Stomach (tissue), 8 donors: ENCODE measurements at regions not wholly inside any gene's neighbourhood (a gene's known extent, or its start where the extent isn't known, plus 50 kb on each side); places are given as distances from the start of the nearest gene placed in this dataset.
A peak's percentile ranks its signal among the peaks of the same experiment; 100 is the strongest.

ENCODE experiments used
- DNase-seq, 2 donors: peaks; one replicate each; pipeline versions ENCODE4 v3.0.0 to v3.0.0-alpha.2; 2013 to 2019
- H3K27ac ChIP-seq, 5 donors: fragments of 200-600 bp in 4 of 5; sonication (generic) in 4 of 5; one replicate each; pipeline ENCODE4 v1.5.1; 2013 to 2019; ENCODE audit warnings: mild to moderate bottlenecking in 1 of 5, moderate library complexity in 1 of 5
- H3K27me3 ChIP-seq, 3 donors: fragments of 200-600 bp; sonication (generic); one replicate each; pipeline ENCODE4 v1.5.1; 2017 to 2019; ENCODE audit warnings: mixed run types in 1 of 3
- H3K36me3 ChIP-seq, 4 donors: fragments of 200-600 bp; sonication (generic); 1 replicate in 3 of 4; 2 replicates in 1 of 4; pipeline ENCODE4 v1.5.1; 2016 to 2019
- H3K4me1 ChIP-seq, 4 donors: fragments of 200-600 bp; sonication (generic); one replicate each; pipeline ENCODE4 v1.5.1; 2016 to 2019
- H3K4me3 ChIP-seq, 4 donors: fragments of 200-600 bp; sonication (generic) in 3 of 4; one replicate each; pipeline ENCODE4 v1.5.1; 2016 to 2019; ENCODE audit warnings: mild to moderate bottlenecking in 1 of 4
- H3K9me3 ChIP-seq, 4 donors: fragments of 200-600 bp; sonication (generic); one replicate each; pipeline ENCODE4 v1.5.1; 2016 to 2019
- EP300 ChIP-seq: sonication (generic); formaldehyde crosslinking; IDR thresholded peaks from one replicate; pipeline ENCODE4 v1.6.1; 2017; ENCODE audit warnings: antibody characterized with exemption
- POLR2A ChIP-seq, 4 donors: fragments of 450-650 bp; IDR thresholded peaks; one replicate each; pipeline ENCODE4 v1.6.1; 2016; ENCODE audit warnings: antibody characterized with exemption in 4 of 4, control low read depth in 2 of 4, mild to moderate bottlenecking in 1 of 4, moderate library complexity in 1 of 4
- POLR2AphosphoS5 ChIP-seq, 3 donors: sonication (generic); formaldehyde crosslinking; IDR thresholded peaks; one replicate each; pipeline ENCODE4 v1.6.1; 2016; ENCODE audit warnings: antibody characterized with exemption in 3 of 3
- WGBS, 5 donors: extraction: QIAGEN DNeasy Blood & Tissue Kit in 3 of 5; methylation state at CpG; one replicate each; pipeline versions ENCODE4 v1.1.5 to v1.1.7; 2013 to 2018; 5-methylcytosine and 5-hydroxymethylcytosine counted together
- intact Hi-C: fragments of 100-400 bp; cut with DNase I; formaldehyde crosslinking; loops from one replicate; pipeline ENCODE4 v1.15.1; 2023; ENCODE audit warnings: low total_unique reads
- TF ChIP-seq, protein P1 (sequence below), 7 experiments: fragments of 450-650 bp in 4 of 7; fragments of 200-600 bp in 3 of 7; sonication (generic) in 3 of 7; IDR thresholded peaks; one replicate each; pipeline ENCODE4 v1.5.1; 2016 to 2019; ENCODE audit warnings: antibody characterized with exemption in 7 of 7, control low read depth in 2 of 7, mild to moderate bottlenecking in 1 of 7
- donor health status: healthy with polysubstance abuse.
- donor health status: Bipolar disorder and iron deficiency.
- donor health status: healthy.

DNA sequence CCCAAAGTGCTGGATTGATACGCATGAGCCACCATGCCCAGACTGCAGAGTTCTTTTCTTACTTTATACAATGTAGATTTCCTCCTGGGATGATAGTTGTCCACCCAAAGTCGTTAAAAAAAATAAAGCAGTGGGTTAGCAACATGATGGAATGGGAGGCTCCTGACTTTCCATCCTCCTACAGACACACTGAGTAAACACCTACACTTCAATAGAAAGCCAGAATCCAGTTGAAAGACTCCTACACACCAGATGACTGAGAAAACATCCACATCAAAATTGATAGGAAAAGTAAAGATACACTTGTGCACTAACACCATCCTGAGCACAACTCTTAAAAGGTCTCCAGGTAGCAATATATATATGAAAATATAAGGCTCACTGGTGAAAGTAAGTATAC is 95.0 kb upstream of the TUT7 start:
- Histone ChIP-seq H3K36me3 (no peaks in the 10 kb centered on the region), H3K27me3 (no peaks in the 10 kb centered on the region), H3K27ac (no peak overlapping the region), H3K9me3 (no peaks in the 10 kb centered on the region), H3K4me1 (peaks cover 0 to 4% (median 2%) of the 10 kb centered on the region in 4 donors), H3K4me3 (no peak overlapping the region)
- 74 to 84% (median 79%) methylated on average over 2 of the region's 2 CpGs for WGBS, 5 donors
- intact Hi-C loops: no loop called here
- DNase-seq: no peak
- TF ChIP-seq EP300 (no peak), POLR2A (IDR thresholded peaks at IDR 0.05) (no peak), POLR2AphosphoS5 (IDR thresholded peaks at IDR 0.05) (no peak)
- TF ChIP-seq, protein P1, sequence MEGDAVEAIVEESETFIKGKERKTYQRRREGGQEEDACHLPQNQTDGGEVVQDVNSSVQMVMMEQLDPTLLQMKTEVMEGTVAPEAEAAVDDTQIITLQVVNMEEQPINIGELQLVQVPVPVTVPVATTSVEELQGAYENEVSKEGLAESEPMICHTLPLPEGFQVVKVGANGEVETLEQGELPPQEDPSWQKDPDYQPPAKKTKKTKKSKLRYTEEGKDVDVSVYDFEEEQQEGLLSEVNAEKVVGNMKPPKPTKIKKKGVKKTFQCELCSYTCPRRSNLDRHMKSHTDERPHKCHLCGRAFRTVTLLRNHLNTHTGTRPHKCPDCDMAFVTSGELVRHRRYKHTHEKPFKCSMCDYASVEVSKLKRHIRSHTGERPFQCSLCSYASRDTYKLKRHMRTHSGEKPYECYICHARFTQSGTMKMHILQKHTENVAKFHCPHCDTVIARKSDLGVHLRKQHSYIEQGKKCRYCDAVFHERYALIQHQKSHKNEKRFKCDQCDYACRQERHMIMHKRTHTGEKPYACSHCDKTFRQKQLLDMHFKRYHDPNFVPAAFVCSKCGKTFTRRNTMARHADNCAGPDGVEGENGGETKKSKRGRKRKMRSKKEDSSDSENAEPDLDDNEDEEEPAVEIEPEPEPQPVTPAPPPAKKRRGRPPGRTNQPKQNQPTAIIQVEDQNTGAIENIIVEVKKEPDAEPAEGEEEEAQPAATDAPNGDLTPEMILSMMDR (IDR thresholded peaks at IDR 0.05): no peak

DNA sequence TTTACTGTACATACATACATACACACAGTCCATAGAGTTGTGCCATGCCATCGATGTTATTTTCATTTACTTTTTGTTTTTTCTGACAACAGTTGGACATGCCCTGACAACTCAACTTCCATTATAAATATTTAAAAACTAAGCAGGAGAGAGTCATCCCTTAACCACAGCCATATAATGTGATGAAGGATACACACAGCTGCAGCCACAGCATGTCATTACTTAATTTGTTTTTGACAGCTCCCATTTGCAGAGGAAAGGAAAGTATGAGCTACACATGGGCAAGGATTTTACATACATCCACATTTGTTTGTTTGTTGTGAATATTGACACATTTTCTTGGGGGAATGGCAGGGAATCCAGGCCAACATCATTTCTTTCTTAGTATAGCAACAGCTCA is 91.5 kb upstream of the TUT7 start:
- 68 to 83% (median 75%) methylated on average over 1 of the region's 1 CpG for WGBS, 5 donors
- intact Hi-C loops: no loop called here

DNA sequence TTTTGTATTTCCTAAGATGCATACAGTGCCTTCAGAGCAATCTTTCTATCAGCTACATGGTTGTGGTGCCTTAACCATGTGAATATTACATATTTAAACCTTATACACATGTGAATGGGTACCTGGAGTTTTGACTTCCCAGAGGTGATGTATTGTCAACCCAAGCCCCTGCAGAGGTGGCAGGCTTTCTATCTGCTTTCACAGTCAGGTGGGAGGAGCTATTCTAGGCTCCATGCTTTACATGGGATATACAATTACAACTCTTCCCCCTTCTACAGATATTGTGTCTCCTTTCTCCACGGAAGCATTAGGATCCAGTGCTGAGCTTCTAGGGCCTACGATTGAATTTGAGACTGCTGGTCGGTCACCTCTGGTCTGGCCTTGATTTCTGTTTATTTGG is 89.8 kb upstream of the TUT7 start:
- peaks cover 0 to 12% (median 0%) of the 10 kb centered on the region in 4 donors for H3K4me1 ChIP-seq
- no peak for DNase-seq
- no peaks in the 10 kb centered on the region for H3K27me3 ChIP-seq
- no peaks in the 10 kb centered on the region for H3K9me3 ChIP-seq
- WGBS, 5 donors: 49 to 83% (median 72%) methylated on average over 3 of the region's 3 CpGs
- TF ChIP-seq, protein P1 (IDR thresholded peaks at IDR 0.05): no peak
- TF ChIP-seq EP300 (no peak), POLR2AphosphoS5 (IDR thresholded peaks at IDR 0.05) (no peak), POLR2A (IDR thresholded peaks at IDR 0.05) (no peak)
- no peaks in the 10 kb centered on the region for H3K36me3 ChIP-seq
- H3K4me3 ChIP-seq: no peak overlapping the region
- H3K27ac ChIP-seq: no peak overlapping the region
- intact Hi-C loops: no loop called here

More for the DNA sequence above, 91.5 kb upstream of the TUT7 start:
- Histone ChIP-seq H3K27ac (no peak overlapping the region), H3K9me3 (no peaks in the 10 kb centered on the region), H3K4me1 (no peaks in the 10 kb centered on the region), H3K4me3 (no peak overlapping the region), H3K27me3 (no peaks in the 10 kb centered on the region), H3K36me3 (no peaks in the 10 kb centered on the region)
- TF ChIP-seq EP300: no peak
- TF ChIP-seq, protein P1 (IDR thresholded peaks at IDR 0.05): no peak
- TF ChIP-seq POLR2A (IDR thresholded peaks at IDR 0.05): no peak
- TF ChIP-seq POLR2AphosphoS5 (IDR thresholded peaks at IDR 0.05): no peak
- DNase-seq: no peak

DNA sequence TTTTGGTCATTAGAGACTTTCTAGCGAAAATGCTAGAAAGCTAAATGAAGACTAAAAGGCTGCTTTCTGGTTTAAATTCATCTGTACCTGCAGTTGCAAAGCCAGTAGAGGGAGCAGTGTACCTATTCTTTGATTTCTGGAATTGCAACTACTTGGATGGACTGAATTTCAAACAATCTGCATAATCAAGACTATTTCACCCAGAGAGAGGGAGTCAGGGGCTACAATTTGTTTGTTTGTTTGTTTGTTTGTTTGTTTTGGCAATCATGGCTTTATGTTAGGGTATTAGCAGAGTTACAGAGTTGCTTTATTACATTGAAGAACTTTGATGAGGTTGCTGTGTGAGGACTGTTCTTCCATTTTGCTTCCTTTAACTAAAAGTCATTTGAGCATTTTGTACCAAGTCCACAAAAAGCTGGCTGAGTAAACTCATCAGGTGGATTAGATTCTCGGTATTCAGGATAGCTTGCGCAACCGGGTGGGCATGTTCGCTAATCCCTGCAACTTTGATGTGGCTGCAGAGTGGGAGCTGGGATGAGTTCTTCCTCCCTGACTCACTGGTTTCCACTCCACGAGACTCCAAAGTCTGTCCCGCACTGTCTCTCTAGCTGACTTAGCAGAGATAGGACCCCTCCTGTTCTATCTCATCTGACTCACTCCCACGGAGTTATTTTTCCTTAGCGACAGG is 80.0 kb upstream of the TUT7 start:
- peak overlapping the region in 1 of 4 donors; percentile 5 for H3K4me3 ChIP-seq
- TF ChIP-seq POLR2AphosphoS5 (IDR thresholded peaks at IDR 0.05): peak in 1 of 3 donors; percentile 6
- TF ChIP-seq POLR2A (IDR thresholded peaks at IDR 0.05): no peak
- TF ChIP-seq, protein P1 (IDR thresholded peaks at IDR 0.05): peak in 5 of 7 experiments; percentile 59 to 77 (median 71)
- no peak for TF ChIP-seq EP300

More for the DNA sequence above, 80.0 kb upstream of the TUT7 start:
- Histone ChIP-seq H3K9me3 (peaks cover 0 to 3% (median 0%) of the 10 kb centered on the region in 4 donors), H3K27ac (peak overlapping the region in 1 of 5 donors; percentile 35), H3K27me3 (no peaks in the 10 kb centered on the region), H3K4me1 (peaks cover 0 to 9% (median 2%) of the 10 kb centered on the region in 4 donors), H3K36me3 (no peaks in the 10 kb centered on the region)
- peak in 1 of 2 donors; percentile 86 for DNase-seq
- intact Hi-C loops: loop anchor here (5.0 kb wide), 1 partner anchor 888 kb away; no protein-coding TSS in a partner anchor
- WGBS, 5 donors: 40 to 57% (median 54%) methylated on average over 9 of the region's 9 CpGs
